Stimulated activated CD4-positive, alpha-beta T cell treated with anti-CD3 and anti-CD28 coated beads, Interleukin-2, amount 100 ng/mL, for 24 hours (primary cell): ENCODE measurements at regions not wholly inside any gene's neighbourhood (a gene's known extent, or its start where the extent isn't known, plus 50 kb on each side); places are given as distances from the start of the nearest gene placed in this dataset.

Experiments
- DNase-seq, 2 donors: peaks; one replicate each; pipeline ENCODE4 v3.0.0-alpha.2; 2020

DNA sequence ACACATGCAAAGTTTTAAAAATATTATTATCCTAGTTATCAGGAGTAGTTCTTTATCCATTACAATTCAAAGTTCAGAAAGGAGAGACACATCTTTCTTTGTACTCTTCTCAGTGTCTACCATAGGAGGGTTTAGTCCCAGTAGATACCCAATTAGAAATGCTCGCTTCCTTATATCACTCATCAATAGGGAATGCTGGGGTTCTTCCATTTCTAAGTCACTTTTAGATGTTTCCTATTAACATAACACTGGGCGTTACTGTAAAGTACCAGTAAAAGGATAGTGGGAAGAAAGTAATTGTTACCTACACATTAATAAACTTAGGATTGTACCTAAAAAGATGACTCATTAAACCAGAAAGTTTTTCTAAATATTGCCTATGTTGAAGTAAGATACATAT is 348.3 kb upstream of the CDH6 start:
- DNase-seq = no peak

GRCh38 chr5:30843541-30843940 is 349.9 kb upstream of the CDH6 start:
- DNase-seq = no peak

DNA sequence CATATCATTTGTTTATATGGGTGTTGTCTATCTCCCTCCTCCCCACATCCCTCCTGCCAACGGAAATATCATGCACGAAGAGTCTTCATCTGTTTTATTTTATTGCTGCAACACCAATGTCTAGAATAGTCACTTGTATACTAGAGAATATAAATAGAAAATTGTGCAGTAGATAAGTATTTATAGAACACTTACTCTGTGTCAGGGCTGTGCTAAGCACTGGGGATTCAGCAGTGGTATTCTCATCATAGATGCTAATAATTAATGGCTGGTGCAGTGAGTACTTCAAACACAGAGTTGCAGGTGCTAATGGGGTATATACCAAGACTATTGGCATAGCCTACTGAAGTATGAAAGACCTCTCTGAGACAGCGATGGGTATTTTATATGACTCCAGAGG is 353.5 kb upstream of the CDH6 start:
- no peak for DNase-seq

DNA sequence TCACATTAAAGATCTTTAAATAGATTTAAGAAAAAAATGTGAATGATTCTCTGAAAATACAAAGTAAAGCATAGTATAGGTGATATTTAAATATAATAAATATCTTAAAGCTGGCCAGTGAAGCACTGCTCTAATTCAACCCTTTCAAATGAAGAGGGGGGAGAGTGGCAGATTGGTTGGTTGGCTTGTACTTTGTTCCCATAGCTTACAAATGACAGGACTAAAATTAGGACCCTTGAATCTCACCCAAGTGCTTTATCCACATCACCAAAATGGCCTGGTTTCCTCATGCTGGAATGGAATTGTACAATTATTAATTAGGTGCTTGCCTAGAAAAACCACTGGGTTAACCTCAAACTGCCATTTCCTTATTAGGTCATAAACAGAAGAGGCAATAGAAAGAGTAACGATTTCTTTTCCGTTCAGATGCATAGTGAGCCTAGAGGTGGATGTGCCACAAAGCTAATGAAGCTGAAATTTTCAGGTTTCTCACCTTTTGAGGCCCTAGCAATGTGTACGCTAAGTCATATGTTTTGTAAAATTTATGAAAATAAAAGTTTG is 354.5 kb upstream of the CDH6 start:
- no peak for DNase-seq

GRCh38 chr5:30832519-30832918 is 361.0 kb upstream of the CDH6 start:
- DNase-seq = no peak

- no peak for DNase-seq
Measured at GRCh38 chr5:30831605-30832004, 361.9 kb upstream of the CDH6 start.

DNA sequence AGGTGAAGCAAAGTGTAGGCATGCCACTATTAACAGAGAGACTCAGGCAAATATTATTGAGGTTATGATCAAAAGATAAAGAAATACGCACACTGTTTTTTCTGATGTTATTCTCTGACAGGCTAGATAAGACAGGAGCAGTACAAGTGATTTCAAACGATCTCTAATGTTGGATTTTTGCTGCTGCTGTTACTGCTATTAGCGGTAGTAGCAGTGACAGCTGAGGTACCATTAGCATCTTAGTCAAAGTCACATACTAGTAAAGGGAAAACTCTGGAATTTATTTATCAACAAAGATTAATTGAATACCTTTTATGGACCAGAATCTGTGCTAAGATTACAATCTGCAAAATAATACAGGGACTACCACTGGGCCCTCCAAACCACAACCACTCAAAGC is 362.4 kb upstream of the CDH6 start:
- DNase-seq = no peak

- no peak for DNase-seq
Measured at GRCh38 chr5:30811298-30811697, 382.2 kb upstream of the CDH6 start.

DNA sequence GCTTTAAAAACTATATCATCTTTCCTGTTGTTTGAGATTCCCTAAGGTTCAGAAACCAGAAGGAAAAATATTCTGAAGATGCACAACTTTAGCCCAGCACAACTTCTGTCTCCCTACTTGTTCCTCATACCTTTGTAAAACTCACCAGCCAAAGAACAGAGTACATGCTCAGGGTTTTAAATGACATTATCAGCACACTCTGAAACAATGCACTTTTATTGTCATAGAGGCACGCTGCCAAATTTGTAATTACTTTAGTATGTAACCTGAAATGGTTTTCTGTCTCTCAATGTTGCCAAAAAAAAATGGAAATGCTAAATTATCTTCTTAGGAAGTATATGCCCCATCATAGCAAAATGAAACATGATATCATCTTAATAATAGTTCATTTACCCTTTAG is 383.6 kb upstream of the CDH6 start:
- no peak for DNase-seq

DNA sequence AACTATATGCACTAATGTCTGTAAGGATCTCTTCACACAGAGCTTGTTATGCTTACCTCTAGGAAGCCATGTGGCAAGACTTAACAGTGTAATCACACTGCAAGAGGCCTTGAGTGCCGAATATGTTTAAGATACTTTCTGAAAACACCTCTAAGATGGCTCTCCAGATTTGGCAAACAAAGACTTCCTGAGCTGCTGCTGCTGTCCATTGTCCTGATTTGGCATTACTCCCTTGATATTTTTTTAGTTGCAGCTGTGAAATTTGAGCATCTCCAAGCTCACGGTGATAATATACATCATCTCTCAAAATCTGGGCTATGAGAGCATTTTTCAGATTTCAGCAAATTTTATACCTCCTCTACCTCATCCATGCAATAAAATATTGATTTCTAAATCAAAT is 384.5 kb upstream of the CDH6 start:
- DNase-seq = no peak

DNA sequence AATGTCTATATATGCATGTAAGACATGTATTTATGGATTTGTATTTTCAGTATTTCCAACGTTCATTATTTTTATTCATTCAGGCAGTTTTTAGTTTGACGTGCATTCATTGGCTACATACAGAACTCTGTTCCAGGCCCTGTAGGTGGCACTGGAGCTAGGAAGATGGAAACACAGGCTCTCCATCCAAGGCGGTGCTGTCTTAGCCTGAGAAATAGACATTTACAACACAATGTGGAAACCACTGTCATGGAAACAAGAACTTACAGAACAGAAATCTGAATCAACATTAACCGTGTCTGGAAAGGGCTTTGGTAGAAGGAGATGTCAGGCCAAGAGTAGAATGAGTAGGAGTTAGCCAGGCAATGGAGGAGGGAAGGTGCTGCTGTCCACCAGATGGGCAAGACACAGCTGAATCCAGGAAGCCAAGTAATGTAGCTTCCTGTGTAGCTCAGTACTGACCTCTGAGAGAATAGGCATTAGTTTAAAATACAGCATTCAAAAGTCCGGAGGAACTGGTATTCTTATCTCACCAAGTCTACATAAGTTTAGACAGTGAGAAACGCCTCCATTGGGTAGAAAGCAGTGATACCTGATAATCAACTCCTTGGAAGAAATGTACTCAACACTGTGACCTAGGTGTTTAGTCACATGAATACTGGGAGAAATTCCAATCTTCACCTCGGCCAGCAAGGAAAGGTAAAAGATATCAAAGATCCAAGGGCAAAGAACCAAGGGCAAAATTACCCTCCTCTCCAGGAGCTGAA is 388.6 kb upstream of the CDH6 start:
- no peak for DNase-seq

- no peak for DNase-seq
Measured at GRCh38 chr5:30802961-30803705, 390.4 kb upstream of the CDH6 start.

GRCh38 chr5:30781643-30782042 is 411.8 kb upstream of the CDH6 start:
- DNase-seq = no peak

DNA sequence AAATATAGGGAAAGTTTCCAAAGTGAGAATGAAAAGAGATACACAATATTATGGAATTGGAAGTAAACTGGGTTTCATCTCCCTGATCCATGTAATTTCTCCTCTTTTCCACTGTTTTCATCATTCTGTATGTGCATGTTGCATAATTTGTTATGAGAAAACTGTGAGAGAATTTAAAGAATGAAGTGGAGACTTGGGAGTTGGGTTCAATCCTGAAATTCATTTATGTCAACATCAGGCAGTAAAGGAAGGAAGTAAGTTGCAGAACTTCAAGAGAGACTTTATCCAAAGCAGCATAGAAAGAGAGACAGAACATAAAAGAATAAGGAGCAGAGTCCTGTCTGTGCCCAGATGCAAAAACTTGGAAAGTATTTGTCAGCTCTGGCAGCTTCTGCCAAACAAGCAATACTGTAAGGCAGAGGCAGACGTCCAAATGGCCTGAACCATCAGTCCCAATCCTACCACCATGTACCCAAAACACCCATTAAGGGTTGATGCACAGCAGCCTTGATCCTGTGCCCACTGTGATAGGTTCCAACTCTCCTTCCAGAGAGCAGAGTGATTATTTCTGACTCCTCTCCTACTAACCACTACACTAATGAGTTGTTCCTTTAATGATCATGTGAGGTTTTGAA is 425.3 kb upstream of the CDH6 start:
- DNase-seq = no peak

DNA sequence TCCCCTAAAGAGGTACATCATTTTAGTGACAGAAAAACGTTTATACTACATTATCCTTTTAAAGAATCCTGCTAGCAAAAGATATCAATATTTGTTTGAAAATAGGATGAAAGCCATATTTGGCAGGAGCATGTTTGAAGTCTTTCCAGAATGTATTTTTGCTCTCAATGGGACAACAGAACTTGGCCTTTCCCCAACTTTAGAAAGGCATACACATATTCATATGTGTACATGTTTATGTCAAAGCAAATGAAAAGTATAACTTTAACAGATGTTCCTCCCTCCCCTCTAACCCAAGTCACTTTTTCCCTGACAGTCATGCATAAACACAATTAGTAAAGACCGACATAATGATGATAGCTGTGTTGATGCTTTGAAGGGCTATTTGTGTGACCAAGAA is 427.8 kb upstream of the CDH6 start:
- DNase-seq = no peak

DNA sequence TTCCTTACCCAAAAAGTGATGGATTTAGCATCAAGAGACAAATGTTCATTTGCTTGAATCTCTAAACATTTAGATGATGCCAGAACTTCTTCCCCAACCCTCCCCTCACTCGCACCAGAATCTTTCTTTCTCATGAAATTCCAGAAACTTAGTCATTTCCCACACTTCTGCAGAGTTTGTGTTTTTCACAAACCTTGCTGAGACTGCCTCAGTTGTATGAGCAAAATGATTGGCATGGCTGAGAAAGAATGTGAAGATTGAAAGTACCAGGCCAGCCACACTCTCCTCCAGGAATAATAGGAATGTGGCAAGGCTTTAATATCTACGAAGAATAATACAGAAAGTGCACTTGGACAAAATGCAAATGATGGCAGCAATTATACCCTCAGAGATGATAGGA is 428.3 kb upstream of the CDH6 start:
- DNase-seq = no peak

DNA sequence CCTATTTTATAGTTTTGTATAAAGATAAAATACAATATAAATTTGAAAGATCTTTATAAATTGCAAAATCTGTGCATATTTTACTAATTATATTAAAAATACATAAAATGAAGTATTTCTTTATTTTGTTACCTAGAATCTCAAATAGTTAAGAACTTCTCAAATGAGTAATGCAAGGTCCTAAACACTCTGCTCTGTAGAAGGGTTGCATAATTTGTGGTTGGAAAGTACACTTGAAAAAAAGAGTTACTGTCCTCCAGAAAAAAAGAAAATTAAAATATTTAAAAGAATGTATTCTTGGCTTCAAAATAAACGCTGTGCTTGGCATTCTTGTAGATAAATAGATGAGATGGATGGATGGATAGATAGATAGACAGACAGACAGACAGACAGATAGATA is 428.8 kb upstream of the CDH6 start:
- DNase-seq = no peak

GRCh38 chr5:30759731-30760130 is 433.8 kb upstream of the CDH6 start:
- no peak for DNase-seq

GRCh38 chr5:30752015-30752414 is 441.5 kb upstream of the CDH6 start:
- no peak for DNase-seq

DNA sequence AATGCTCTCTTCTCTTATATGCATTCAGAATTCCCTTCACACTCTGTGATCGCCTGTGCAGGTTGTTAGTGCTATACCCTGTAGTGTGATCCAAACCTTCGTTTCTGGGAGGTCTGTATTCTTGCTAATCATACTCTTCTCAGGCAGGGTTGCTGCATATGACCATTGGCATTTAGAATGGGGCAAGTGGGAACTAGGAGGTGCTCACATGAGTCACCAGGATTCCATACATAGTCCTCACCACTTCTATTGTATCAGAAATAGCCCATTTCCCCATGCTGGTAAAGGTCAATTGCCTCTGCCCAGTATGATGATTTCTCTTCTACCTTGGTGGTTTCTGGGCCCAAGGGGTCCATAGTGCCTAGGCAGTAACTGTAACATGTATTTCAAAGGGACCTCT is 443.5 kb upstream of the CDH6 start:
- DNase-seq = no peak

DNA sequence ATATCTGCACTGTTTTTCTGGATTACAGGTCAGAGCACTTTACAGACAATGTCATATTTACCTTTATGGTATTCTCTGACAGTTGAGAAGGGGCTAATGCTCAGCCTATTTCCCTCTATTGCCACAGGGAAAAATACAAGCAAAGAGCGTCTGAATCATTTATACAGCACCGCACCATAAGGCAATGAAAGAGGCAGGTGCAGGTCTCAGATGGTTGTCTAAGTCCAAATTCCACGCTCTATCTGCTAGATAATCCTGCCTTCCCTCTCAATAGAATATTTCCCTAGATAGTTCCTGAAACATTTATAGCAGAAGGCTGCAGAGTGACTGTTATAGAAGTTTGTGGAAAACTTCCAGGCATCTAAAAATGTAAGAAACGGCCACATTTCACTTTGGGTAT is 446.1 kb upstream of the CDH6 start:
- no peak for DNase-seq

GRCh38 chr5:30736669-30737068 is 456.8 kb upstream of the CDH6 start:
- DNase-seq = no peak

GRCh38 chr5:30734118-30734517 is 459.4 kb upstream of the CDH6 start:
- DNase-seq = no peak

GRCh38 chr5:30725073-30725472 is 468.4 kb upstream of the CDH6 start:
- no peak for DNase-seq
